ENCODE measurements at regions not wholly inside any gene's neighbourhood (a gene's known extent, or its start where the extent isn't known, plus 50 kb on each side); places are given as distances from the start of the nearest gene placed in this dataset.

DNA sequence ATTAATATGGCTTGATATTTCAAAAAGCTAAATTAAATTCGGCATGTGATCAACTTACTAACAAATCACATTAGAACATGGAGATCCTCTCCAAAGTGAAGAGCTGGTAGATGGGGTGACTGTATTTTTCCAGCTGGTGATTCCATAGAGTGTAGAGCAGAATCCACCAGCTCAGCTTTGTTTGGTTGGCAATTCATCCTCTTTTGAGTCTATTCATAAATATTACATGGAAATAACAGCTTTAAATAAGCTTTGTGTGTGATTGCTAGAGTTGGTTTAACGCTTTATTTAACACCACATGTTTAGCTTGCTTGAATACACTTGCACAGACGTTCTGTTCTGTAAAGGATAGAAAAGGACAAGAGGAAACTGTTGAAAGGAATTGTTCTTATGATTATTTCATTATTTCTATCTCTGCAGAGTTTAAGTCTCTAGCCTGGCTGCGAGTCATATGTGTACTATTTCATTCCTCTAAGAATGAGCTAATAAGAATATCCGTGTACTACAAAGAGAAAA is 738.3 kb upstream of the KIRREL3 start:
- TF ChIP-seq, protein P1, sequence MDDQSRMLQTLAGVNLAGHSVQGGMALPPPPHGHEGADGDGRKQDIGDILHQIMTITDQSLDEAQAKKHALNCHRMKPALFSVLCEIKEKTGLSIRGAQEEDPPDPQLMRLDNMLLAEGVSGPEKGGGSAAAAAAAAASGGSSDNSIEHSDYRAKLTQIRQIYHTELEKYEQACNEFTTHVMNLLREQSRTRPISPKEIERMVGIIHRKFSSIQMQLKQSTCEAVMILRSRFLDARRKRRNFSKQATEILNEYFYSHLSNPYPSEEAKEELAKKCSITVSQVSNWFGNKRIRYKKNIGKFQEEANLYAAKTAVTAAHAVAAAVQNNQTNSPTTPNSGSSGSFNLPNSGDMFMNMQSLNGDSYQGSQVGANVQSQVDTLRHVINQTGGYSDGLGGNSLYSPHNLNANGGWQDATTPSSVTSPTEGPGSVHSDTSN (IDR thresholded peaks at IDR 0.05), result no peak
- TF ChIP-seq EP300 (IDR thresholded peaks at IDR 0.05; ENCODE audit: borderline replicate concordance in 1 of 2, low read depth in 1 of 2, low read length in 1 of 2) (no peak), ELF1 (IDR thresholded peaks at IDR 0.05) (no peak), GABPA (IDR thresholded peaks at IDR 0.05; ENCODE audit: low read depth) (no peak), CHD2 (IDR thresholded peaks at IDR 0.05; ENCODE audit: low read length, partially characterized antibody) (no peak), RXRA (IDR thresholded peaks at IDR 0.05; ENCODE audit: borderline replicate concordance, low read depth) (no peak), RAD21 (IDR thresholded peaks at IDR 0.05; ENCODE audit: low read length) (no peak)
- TF ChIP-seq, protein P2, sequence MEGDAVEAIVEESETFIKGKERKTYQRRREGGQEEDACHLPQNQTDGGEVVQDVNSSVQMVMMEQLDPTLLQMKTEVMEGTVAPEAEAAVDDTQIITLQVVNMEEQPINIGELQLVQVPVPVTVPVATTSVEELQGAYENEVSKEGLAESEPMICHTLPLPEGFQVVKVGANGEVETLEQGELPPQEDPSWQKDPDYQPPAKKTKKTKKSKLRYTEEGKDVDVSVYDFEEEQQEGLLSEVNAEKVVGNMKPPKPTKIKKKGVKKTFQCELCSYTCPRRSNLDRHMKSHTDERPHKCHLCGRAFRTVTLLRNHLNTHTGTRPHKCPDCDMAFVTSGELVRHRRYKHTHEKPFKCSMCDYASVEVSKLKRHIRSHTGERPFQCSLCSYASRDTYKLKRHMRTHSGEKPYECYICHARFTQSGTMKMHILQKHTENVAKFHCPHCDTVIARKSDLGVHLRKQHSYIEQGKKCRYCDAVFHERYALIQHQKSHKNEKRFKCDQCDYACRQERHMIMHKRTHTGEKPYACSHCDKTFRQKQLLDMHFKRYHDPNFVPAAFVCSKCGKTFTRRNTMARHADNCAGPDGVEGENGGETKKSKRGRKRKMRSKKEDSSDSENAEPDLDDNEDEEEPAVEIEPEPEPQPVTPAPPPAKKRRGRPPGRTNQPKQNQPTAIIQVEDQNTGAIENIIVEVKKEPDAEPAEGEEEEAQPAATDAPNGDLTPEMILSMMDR (IDR thresholded peaks at IDR 0.05), result no peak

All from SK-N-SH (cell line).